ENCODE measurements at regions not wholly inside any gene's neighbourhood (a gene's known extent, or its start where the extent isn't known, plus 50 kb on each side); places are given as distances from the start of the nearest gene placed in this dataset.
"Not testable (repeated sequence)": the region's sequence is repeated elsewhere in the genome, so short reads cannot be mapped to it uniquely, and the experiment has no call there.

DNA sequence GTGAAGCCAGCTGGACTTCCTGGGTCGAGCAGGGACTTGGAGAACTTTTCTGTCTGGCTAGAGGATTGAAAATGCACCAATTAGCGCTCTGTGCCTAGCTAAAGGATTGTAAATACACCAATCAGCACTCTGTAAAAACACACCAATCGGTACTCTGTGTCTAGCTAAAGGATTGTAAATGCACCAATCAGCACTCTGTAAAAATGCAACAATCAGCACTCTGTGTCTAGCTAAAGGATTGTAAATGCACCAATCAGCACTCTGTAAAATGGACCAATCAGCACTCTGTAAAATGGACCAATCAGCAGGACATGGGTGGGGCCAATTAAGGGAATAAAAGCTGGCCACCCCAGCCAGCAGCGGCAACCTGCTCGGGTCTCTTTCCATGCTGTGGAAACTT lies 97.3 kb upstream of the GALNT15 start:
- not testable (repeated sequence) for DNase-seq (ENCODE audit: low spot score)

GRCh38 chr3:16077681-16078080 lies 96.8 kb upstream of the GALNT15 start:
- not testable (repeated sequence) for DNase-seq (ENCODE audit: low spot score)

- DNase-seq (ENCODE audit: low spot score), result no peak
These were observed 95.0 kb upstream of the GALNT15 start for GRCh38 chr3:16079519-16079918.

DNA sequence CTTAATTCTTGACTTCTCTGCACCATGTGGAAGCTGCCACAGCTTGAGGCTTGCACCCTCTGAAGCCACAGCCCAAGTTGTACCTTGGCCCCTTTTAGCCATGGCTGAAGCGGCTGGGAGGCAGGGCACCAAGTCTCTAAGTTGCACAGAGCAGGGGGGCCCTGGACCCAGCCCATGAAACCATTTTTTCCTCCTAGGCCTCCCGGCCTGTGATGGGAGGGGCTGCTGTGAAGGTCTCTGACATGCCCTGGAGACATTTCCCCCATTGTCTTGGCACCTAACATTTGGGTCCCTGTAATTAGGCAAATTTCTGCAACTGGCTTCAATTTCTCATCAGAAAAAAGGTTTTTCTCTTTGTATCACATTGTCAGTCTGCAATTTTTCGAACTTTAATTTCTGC lies 92.8 kb upstream of the GALNT15 start:
- DNase-seq (ENCODE audit: low spot score), result no peak

GRCh38 chr3:16084887-16085286 lies 89.6 kb upstream of the GALNT15 start:
- DNase-seq (ENCODE audit: low spot score), result no peak

DNA sequence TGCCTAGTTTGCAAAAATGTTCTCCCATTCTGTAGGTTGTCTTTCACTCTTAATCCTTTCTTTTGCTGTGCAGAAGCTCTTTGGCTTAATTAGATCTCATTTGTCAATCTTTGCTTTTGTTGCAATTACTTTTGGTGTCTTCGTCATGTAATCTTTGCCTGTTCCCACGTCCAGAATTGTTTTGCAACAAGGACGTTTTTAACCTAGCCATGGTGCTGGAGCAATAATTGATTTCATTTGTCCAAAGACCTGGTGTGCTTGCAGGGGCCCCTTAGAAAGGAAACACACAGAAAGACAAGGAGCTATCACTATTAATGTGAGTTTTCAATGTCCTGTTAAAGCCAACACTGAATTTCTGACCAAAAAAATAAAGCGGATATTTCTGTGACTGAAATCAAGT lies 89.1 kb upstream of the GALNT15 start:
- no peak for DNase-seq (ENCODE audit: low spot score)

DNA sequence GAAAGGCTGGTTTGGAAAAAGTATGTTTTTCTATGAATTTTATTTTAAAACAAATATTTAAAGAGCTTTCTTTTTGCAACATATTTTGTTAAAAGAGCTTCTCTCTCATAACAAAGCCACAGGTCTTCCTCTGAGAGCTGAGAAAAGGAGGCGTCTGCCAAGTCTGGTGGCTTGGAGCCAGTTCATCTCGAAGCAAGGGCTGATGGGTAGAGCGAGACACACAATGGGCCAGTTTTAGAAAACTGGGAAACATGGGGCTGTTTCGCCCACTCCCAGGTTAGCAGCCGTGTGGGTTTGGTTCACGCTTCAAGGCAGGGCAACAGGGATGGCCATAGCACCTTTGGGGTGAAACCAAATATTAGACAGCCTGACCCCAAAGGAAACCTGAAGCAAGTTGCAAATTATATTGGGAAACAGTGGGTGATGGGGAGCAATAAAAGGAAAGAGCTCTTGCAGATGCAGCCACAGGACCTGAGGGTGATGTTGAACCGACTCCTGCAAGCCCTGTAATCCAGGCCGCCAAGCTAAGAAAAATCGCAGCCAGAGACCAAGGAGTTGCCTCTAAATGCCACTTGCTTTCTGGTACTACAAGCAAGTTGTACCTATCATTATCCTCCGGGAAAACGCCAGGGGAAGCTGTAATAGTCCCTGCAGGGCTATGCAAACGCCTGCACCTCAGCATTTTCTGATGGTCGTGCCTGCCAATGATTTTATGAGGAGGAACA lies 88.4 kb upstream of the GALNT15 start:
- DNase-seq (ENCODE audit: low spot score), result no peak

DNA sequence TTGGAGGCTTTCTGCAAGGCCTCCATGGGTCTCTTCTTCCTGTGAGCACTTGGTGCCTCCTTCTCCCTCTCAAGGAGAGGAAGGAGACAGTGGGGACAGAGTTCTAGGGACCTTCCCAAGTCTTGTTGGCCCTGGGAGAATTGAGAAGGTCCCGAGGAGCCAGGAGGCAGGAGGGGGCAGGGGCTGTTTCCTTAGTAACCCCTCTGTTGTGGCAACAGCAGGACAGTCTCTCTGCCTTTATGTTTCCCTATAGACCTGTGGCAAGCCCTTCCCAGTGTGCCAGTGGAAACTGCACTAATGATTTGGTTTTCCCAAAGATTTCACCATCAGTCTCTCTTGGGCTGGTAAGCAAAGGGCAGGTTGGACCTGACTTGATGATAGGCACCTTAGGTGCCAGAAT lies 87.8 kb upstream of the GALNT15 start:
- no peak for DNase-seq (ENCODE audit: low spot score)

- no peak for DNase-seq (ENCODE audit: low spot score)
These were observed 86.0 kb upstream of the GALNT15 start for GRCh38 chr3:16088496-16088895.

GRCh38 chr3:16089521-16089920 lies 85.0 kb upstream of the GALNT15 start:
- DNase-seq (ENCODE audit: low spot score), result no peak

GRCh38 chr3:16090024-16090423 lies 84.5 kb upstream of the GALNT15 start:
- no peak for DNase-seq (ENCODE audit: low spot score)

DNA sequence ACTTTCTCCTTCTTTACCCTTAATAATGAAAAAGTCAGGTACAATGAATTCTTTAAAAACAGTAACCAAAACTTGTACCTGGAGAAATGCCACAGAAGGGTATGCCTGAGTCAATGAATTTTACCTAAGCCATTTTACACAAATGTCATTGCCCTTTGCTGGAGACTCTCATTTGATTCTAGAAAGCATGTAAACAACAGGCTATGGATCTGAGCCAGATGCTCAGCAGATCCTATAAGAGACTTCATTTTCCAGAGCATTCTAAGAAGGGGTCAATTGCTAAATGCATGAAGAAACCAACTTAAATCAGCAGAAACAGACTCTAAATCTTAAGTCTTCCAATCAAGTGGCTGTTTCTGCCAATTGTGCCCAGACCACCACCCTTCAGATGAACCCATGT lies 83.8 kb upstream of the GALNT15 start:
- DNase-seq (ENCODE audit: low spot score), result no peak

DNA sequence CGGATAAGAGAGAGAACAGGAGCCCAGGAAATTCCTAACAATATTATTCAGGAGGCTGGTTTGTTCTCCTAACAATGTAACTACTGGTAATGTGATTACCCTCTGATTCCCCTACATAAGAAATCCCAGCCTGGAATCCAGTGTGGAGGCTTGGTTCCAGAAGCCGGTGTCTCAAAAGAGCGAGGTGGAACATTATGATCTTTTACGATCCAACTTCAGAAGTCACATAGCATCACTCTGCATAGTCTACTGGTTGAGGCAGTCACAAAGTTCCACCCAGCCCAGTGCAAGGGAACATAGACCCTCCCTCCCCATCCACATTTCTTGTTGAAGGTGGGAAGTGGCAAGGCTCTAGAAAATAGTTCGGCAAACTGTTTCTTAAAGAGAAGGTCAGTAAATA lies 81.6 kb upstream of the GALNT15 start:
- DNase-seq (ENCODE audit: low spot score), result no peak

GRCh38 chr3:16101295-16102186 lies 72.9 kb upstream of the GALNT15 start:
- DNase-seq (ENCODE audit: low spot score), result no peak

DNA sequence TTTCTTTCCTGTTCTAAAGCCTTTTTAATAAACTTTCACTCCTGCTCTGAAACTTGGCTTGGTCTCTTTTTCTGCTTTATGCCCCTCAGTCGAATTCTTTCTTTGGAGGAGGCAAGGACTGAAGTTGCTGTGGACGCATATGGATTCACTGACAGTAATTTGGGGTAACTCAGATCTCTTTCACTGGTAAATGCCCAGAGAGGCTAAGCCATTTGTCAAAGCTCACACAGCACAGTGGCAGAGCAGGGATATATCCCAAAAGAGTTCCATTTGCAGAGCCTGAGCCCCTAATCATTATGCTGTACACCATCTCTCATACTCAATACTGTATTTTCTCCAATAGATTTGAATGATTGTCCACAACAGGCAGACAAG lies 72.3 kb upstream of the GALNT15 start:
- no peak for DNase-seq (ENCODE audit: low spot score)

GRCh38 chr3:16102905-16103364 lies 71.5 kb upstream of the GALNT15 start:
- no peak for DNase-seq (ENCODE audit: low spot score)

GRCh38 chr3:16103472-16103871 lies 71.0 kb upstream of the GALNT15 start:
- DNase-seq (ENCODE audit: low spot score), result no peak

- no peak for DNase-seq (ENCODE audit: low spot score)
These were observed 70.3 kb upstream of the GALNT15 start for GRCh38 chr3:16104156-16104555.

GRCh38 chr3:16106050-16106449 lies 68.4 kb upstream of the GALNT15 start:
- no peak for DNase-seq (ENCODE audit: low spot score)

- no peak for DNase-seq (ENCODE audit: low spot score)
These were observed 66.1 kb upstream of the GALNT15 start for GRCh38 chr3:16108424-16108823.

DNA sequence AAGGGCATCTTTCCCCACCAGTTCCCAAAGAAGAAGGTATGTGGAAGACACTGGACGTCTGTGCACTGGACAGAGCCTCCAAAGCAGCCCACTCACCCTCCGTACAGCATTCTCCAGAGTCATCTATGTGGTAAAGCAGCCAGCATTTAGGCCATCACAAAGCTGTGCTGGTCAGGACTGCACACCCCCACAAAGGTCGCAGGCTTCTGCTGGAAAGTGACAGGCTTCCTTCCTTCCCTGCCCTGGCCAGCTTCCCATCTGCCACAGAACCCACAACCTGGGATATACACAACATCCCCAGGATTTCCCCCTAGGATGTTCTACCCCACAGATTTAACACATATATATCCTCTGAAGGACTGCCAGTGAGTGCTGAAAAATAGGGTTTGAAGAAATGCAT lies 64.6 kb upstream of the GALNT15 start:
- no peak for DNase-seq (ENCODE audit: low spot score)

GRCh38 chr3:16112910-16113504 lies 61.5 kb upstream of the GALNT15 start:
- DNase-seq (ENCODE audit: low spot score), result no peak

- DNase-seq (ENCODE audit: low spot score), result no peak
These were observed 60.8 kb upstream of the GALNT15 start for GRCh38 chr3:16113704-16114103.

Data from CD4-positive, alpha-beta T cell treated with Interleukin-15 for 4 hours (primary cell).